ENCODE measurements at regions not wholly inside any gene's neighbourhood (a gene's known extent, or its start where the extent isn't known, plus 50 kb on each side); places are given as distances from the start of the nearest gene placed in this dataset.

GRCh38 chr18:56327191-56327885 is 311.1 kb downstream of the TXNL1 start:
- TF ChIP-seq CTCF (IDR thresholded peaks at IDR 0.05; ENCODE audit: insufficient read depth, low read depth, low read length), result no peak
- TF ChIP-seq EZH2 (IDR thresholded peaks at IDR 0.05; ENCODE audit: insufficient read depth, low read length), result no peak
